ENCODE measurements at regions not wholly inside any gene's neighbourhood (a gene's known extent, or its start where the extent isn't known, plus 50 kb on each side); places are given as distances from the start of the nearest gene placed in this dataset.
"Not testable (repeated sequence)": the region's sequence is repeated elsewhere in the genome, so short reads cannot be mapped to it uniquely, and the experiment has no call there.

GRCh38 chr1:213507472-213508223, 456.6 kb downstream of the RPS6KC1 start:
- no peak overlapping the region for H3K4me3 Mint-ChIP-seq
- peaks cover 5% of the 10 kb centered on the region for H3K9me3 Mint-ChIP-seq
- DNase-seq, result no peak
- H3K4me1 Mint-ChIP-seq (ENCODE audit: low read depth), result no peaks in the 10 kb centered on the region
- no peak overlapping the region for H3K27ac Mint-ChIP-seq
- CTCF ChIA-PET, result no interaction called here
- H3K27me3 Mint-ChIP-seq (ENCODE audit: low read depth), result peaks cover 16% of the 10 kb centered on the region
- intact Hi-C loops (cut with micrococcal nuclease), result no loop called here
- H3K36me3 Mint-ChIP-seq (ENCODE audit: low read depth), result no peaks in the 10 kb centered on the region

GRCh38 chr1:213511173-213511572, 460.1 kb downstream of the RPS6KC1 start:
- Mint-ChIP-seq H3K27ac (no peak overlapping the region), H3K36me3 (ENCODE audit: low read depth) (no peaks in the 10 kb centered on the region), H3K27me3 (ENCODE audit: low read depth) (peaks cover 10% of the 10 kb centered on the region), H3K9me3 (no peaks in the 10 kb centered on the region), H3K4me1 (ENCODE audit: low read depth) (no peaks in the 10 kb centered on the region), H3K4me3 (no peak overlapping the region)
- intact Hi-C loops (cut with micrococcal nuclease), result no loop called here
- DNase-seq, result no peak
- CTCF ChIA-PET, result interaction anchor here (0.7 kb wide), 1 partner anchor 169 kb away, joined by 4 read pairs; no protein-coding TSS in a partner anchor

GRCh38 chr1:213512316-213512715, 461.3 kb downstream of the RPS6KC1 start:
- Mint-ChIP-seq H3K27me3 (ENCODE audit: low read depth) (peaks cover 10% of the 10 kb centered on the region), H3K9me3 (no peaks in the 10 kb centered on the region), H3K4me1 (ENCODE audit: low read depth) (no peaks in the 10 kb centered on the region), H3K36me3 (ENCODE audit: low read depth) (no peaks in the 10 kb centered on the region), H3K4me3 (no peak overlapping the region), H3K27ac (no peak overlapping the region)
- CTCF ChIA-PET, result no interaction called here
- no peak for DNase-seq
- intact Hi-C loops (cut with micrococcal nuclease), result no loop called here

- Mint-ChIP-seq H3K27ac (no peak overlapping the region), H3K4me1 (ENCODE audit: low read depth) (no peaks in the 10 kb centered on the region), H3K36me3 (ENCODE audit: low read depth) (no peaks in the 10 kb centered on the region), H3K9me3 (no peaks in the 10 kb centered on the region), H3K4me3 (no peak overlapping the region), H3K27me3 (ENCODE audit: low read depth) (peaks cover 10% of the 10 kb centered on the region)
- CTCF ChIA-PET, result no interaction called here
- intact Hi-C loops (cut with micrococcal nuclease), result no loop called here
- no peak for DNase-seq
These were observed 462.0 kb downstream of the RPS6KC1 start for GRCh38 chr1:213513006-213513405.

- intact Hi-C loops (cut with micrococcal nuclease); H3K4me3 Mint-ChIP-seq; H3K9me3 Mint-ChIP-seq; H3K27ac Mint-ChIP-seq; H3K36me3 Mint-ChIP-seq (ENCODE audit: low read depth); CTCF ChIA-PET; H3K4me1 Mint-ChIP-seq (ENCODE audit: low read depth); DNase-seq: not testable (repeated sequence)
- peaks cover 18% of the 10 kb centered on the region for H3K27me3 Mint-ChIP-seq (ENCODE audit: low read depth)
These were observed 463.6 kb downstream of the RPS6KC1 start for GRCh38 chr1:213514408-213515179.

- no peak overlapping the region for H3K27ac Mint-ChIP-seq
- peaks cover 18% of the 10 kb centered on the region for H3K27me3 Mint-ChIP-seq (ENCODE audit: low read depth)
- DNase-seq, result no peak
- no peaks in the 10 kb centered on the region for H3K4me1 Mint-ChIP-seq (ENCODE audit: low read depth)
- intact Hi-C loops (cut with micrococcal nuclease), result no loop called here
- CTCF ChIA-PET, result no interaction called here
- H3K9me3 Mint-ChIP-seq, result peaks cover 3% of the 10 kb centered on the region
- no peak overlapping the region for H3K4me3 Mint-ChIP-seq
- no peaks in the 10 kb centered on the region for H3K36me3 Mint-ChIP-seq (ENCODE audit: low read depth)
These were observed 468.1 kb downstream of the RPS6KC1 start for GRCh38 chr1:213519098-213519497.

- H3K27ac Mint-ChIP-seq, result no peak overlapping the region
- no peaks in the 10 kb centered on the region for H3K4me1 Mint-ChIP-seq (ENCODE audit: low read depth)
- peaks cover 3% of the 10 kb centered on the region for H3K9me3 Mint-ChIP-seq
- no peak overlapping the region for H3K4me3 Mint-ChIP-seq
- CTCF ChIA-PET, result no interaction called here
- H3K36me3 Mint-ChIP-seq (ENCODE audit: low read depth), result no peaks in the 10 kb centered on the region
- intact Hi-C loops (cut with micrococcal nuclease), result no loop called here
- DNase-seq, result no peak
- H3K27me3 Mint-ChIP-seq (ENCODE audit: low read depth), result peaks cover 18% of the 10 kb centered on the region
These were observed 466.6 kb upstream of the PROX1 start for GRCh38 chr1:213521206-213521605.

GRCh38 chr1:213523781-213524398, 463.9 kb upstream of the PROX1 start:
- CTCF ChIA-PET, result no interaction called here
- H3K27ac Mint-ChIP-seq, result no peak overlapping the region
- H3K36me3 Mint-ChIP-seq (ENCODE audit: low read depth), result no peaks in the 10 kb centered on the region
- H3K27me3 Mint-ChIP-seq (ENCODE audit: low read depth), result peaks cover 18% of the 10 kb centered on the region
- H3K9me3 Mint-ChIP-seq, result peaks cover 3% of the 10 kb centered on the region
- H3K4me3 Mint-ChIP-seq, result no peak overlapping the region
- no peaks in the 10 kb centered on the region for H3K4me1 Mint-ChIP-seq (ENCODE audit: low read depth)
- no peak for DNase-seq
- intact Hi-C loops (cut with micrococcal nuclease), result no loop called here

GRCh38 chr1:213526306-213526705, 461.5 kb upstream of the PROX1 start:
- DNase-seq, result no peak
- H3K27me3 Mint-ChIP-seq (ENCODE audit: low read depth), result peaks cover 12% of the 10 kb centered on the region
- H3K9me3 Mint-ChIP-seq, result peaks cover 3% of the 10 kb centered on the region
- intact Hi-C loops (cut with micrococcal nuclease), result no loop called here
- no peak overlapping the region for H3K4me3 Mint-ChIP-seq
- no peak overlapping the region for H3K27ac Mint-ChIP-seq
- no peaks in the 10 kb centered on the region for H3K4me1 Mint-ChIP-seq (ENCODE audit: low read depth)
- no peaks in the 10 kb centered on the region for H3K36me3 Mint-ChIP-seq (ENCODE audit: low read depth)
- CTCF ChIA-PET, result no interaction called here

- DNase-seq, result no peak
- Mint-ChIP-seq H3K27me3 (ENCODE audit: low read depth) (peaks cover 7% of the 10 kb centered on the region), H3K4me3 (no peak overlapping the region), H3K27ac (no peak overlapping the region), H3K9me3 (no peaks in the 10 kb centered on the region), H3K36me3 (ENCODE audit: low read depth) (no peaks in the 10 kb centered on the region), H3K4me1 (ENCODE audit: low read depth) (no peaks in the 10 kb centered on the region)
- intact Hi-C loops (cut with micrococcal nuclease), result no loop called here
- CTCF ChIA-PET, result no interaction called here
These were observed 457.0 kb upstream of the PROX1 start for GRCh38 chr1:213530611-213531320.

- Mint-ChIP-seq H3K4me3 (no peak overlapping the region), H3K36me3 (ENCODE audit: low read depth) (no peaks in the 10 kb centered on the region), H3K9me3 (no peaks in the 10 kb centered on the region), H3K27me3 (ENCODE audit: low read depth) (peaks cover 7% of the 10 kb centered on the region), H3K4me1 (ENCODE audit: low read depth) (no peaks in the 10 kb centered on the region), H3K27ac (no peak overlapping the region)
- DNase-seq, result no peak
- intact Hi-C loops (cut with micrococcal nuclease), result no loop called here
- CTCF ChIA-PET, result no interaction called here
These were observed 456.1 kb upstream of the PROX1 start for GRCh38 chr1:213531369-213532310.
